ENCODE measurements at regions not wholly inside any gene's neighbourhood (a gene's known extent, or its start where the extent isn't known, plus 50 kb on each side); places are given as distances from the start of the nearest gene placed in this dataset.
A peak's percentile ranks its signal among the peaks of the same experiment; 100 is the strongest.

DNA sequence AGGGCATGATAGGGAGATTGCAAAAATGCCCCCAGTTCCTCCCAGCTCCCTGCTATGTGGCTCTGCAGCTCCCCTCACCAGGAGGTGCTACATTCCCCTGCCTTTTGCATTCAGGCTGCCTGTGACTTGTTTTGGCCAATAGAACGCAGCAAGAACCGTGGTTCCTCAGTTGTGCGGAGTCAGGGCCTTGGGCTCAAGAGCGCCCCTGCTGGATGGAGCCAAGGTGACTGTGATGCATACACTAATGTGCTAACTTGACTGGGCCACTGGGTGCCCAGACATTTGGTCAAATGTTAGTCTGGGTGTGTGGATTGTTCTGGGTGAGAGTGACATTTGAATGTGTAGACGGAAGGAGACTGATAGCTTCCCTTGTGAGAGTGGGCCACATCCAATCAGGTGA is 123.3 kb upstream of the MVB12B start:
- dilution Hi-C loops (cut with MboI; ENCODE audit: extremely low pct_ligation_motif_present, low sequenced_read_pairs) = no loop called here
- Histone ChIP-seq H3K4me2 (ENCODE audit: control insufficient read depth, extremely low read depth, insufficient read depth, low read depth, low read length) (no peak overlapping the region), H3K4me3 (ENCODE audit: control insufficient read depth in 2 of 3, extremely low read depth in 1 of 3, insufficient read depth in 2 of 3, low read depth in 1 of 3, low read length in 3 of 3) (no peak overlapping the region), H3K27ac (ENCODE audit: control insufficient read depth, insufficient read depth, low read length) (no peak overlapping the region), H4K20me1 (ENCODE audit: control insufficient read depth, extremely low read depth, insufficient read depth, low read length) (no peaks in the 10 kb centered on the region), H3K36me3 (ENCODE audit: control insufficient read depth in 2 of 2, extremely low read depth in 1 of 2, insufficient read depth in 2 of 2, low read length in 2 of 2) (no peaks in the 10 kb centered on the region), H3K9ac (ENCODE audit: control insufficient read depth, extremely low read depth, insufficient read depth, low read length) (no peak overlapping the region), H3K79me2 (ENCODE audit: control insufficient read depth, insufficient read depth, low read length) (no peaks in the 10 kb centered on the region), H3K9me1 (ENCODE audit: control insufficient read depth, extremely low read depth, insufficient read depth, low read length) (no peaks in the 10 kb centered on the region), H3K27me3 (ENCODE audit: control insufficient read depth, extremely low read depth, insufficient read depth, low read length) (peaks cover 40% of the 10 kb centered on the region), H2AFZ (ENCODE audit: control insufficient read depth, low read length) (no peak overlapping the region), H3K4me1 (ENCODE audit: control insufficient read depth, extremely low read depth, insufficient read depth, low read length) (no peaks in the 10 kb centered on the region), H3K9me3 (ENCODE audit: control insufficient read depth, low read depth, low read length) (no peaks in the 10 kb centered on the region)
- DNase-seq (ENCODE audit: low read depth, low spot score) (no peak), FAIRE-seq (no peak)
- TF ChIP-seq EZH2 (IDR thresholded peaks at IDR 0.05; ENCODE audit: low read length) (no peak), CTCF (optimal IDR thresholded peaks at IDR 0.05 in 1 of 3, IDR thresholded peaks at IDR 0.05 in 1 of 3, conservative IDR thresholded peaks at IDR 0.05 in 1 of 3; ENCODE audit: extremely low read depth in 1 of 3, insufficient read depth in 2 of 3, low read length in 3 of 3) (peak in 2 of 3 experiments; percentile 22 to 23)

DNA sequence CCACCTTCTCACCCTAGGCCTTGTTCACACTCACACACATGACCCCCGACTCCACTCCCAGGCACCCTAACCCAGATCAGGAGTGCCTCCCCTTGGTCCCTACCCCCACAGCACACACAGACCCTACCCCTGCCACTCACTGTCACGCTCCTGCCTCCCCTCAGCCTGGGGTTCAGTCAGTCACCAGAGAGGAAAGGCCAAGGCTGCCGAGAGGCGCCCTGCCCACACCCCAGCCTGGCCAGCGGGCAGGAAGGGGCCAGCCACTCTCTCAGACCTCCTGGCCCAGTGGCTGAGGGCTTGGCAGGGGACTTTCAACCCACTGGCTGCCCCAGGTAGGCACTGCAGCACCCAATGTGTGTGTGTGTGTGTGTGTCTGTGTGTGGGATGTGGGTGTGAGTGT is 122.4 kb upstream of the MVB12B start:
- no peak overlapping the region for H3K27ac ChIP-seq (ENCODE audit: control insufficient read depth, insufficient read depth, low read length)
- no peaks in the 10 kb centered on the region for H3K9me1 ChIP-seq (ENCODE audit: control insufficient read depth, extremely low read depth, insufficient read depth, low read length)
- dilution Hi-C loops (cut with MboI; ENCODE audit: extremely low pct_ligation_motif_present, low sequenced_read_pairs) = no loop called here
- H3K4me1 ChIP-seq (ENCODE audit: control insufficient read depth, extremely low read depth, insufficient read depth, low read length) = no peaks in the 10 kb centered on the region
- H3K9me3 ChIP-seq (ENCODE audit: control insufficient read depth, low read depth, low read length) = no peaks in the 10 kb centered on the region
- no peak overlapping the region for H3K4me3 ChIP-seq (ENCODE audit: control insufficient read depth in 2 of 3, extremely low read depth in 1 of 3, insufficient read depth in 2 of 3, low read depth in 1 of 3, low read length in 3 of 3)
- FAIRE-seq (no peak), DNase-seq (ENCODE audit: low read depth, low spot score) (no peak)
- H3K9ac ChIP-seq (ENCODE audit: control insufficient read depth, extremely low read depth, insufficient read depth, low read length) = no peak overlapping the region
- H2AFZ ChIP-seq (ENCODE audit: control insufficient read depth, low read length) = no peak overlapping the region
- H3K36me3 ChIP-seq (ENCODE audit: control insufficient read depth in 2 of 2, extremely low read depth in 1 of 2, insufficient read depth in 2 of 2, low read length in 2 of 2) = no peaks in the 10 kb centered on the region
- no peak overlapping the region for H3K4me2 ChIP-seq (ENCODE audit: control insufficient read depth, extremely low read depth, insufficient read depth, low read depth, low read length)
- TF ChIP-seq EZH2 (IDR thresholded peaks at IDR 0.05; ENCODE audit: low read length) (no peak), CTCF (optimal IDR thresholded peaks at IDR 0.05 in 1 of 3, IDR thresholded peaks at IDR 0.05 in 1 of 3, conservative IDR thresholded peaks at IDR 0.05 in 1 of 3; ENCODE audit: extremely low read depth in 1 of 3, insufficient read depth in 2 of 3, low read length in 3 of 3) (no peak)
- no peaks in the 10 kb centered on the region for H3K79me2 ChIP-seq (ENCODE audit: control insufficient read depth, insufficient read depth, low read length)
- no peaks in the 10 kb centered on the region for H4K20me1 ChIP-seq (ENCODE audit: control insufficient read depth, extremely low read depth, insufficient read depth, low read length)
- H3K27me3 ChIP-seq (ENCODE audit: control insufficient read depth, extremely low read depth, insufficient read depth, low read length) = peaks cover 43% of the 10 kb centered on the region
